Parathyroid adenoma (tissue), 2 donors: ENCODE measurements at regions not wholly inside any gene's neighbourhood (a gene's known extent, or its start where the extent isn't known, plus 50 kb on each side); places are given as distances from the start of the nearest gene placed in this dataset.
"Not testable (repeated sequence)": the region's sequence is repeated elsewhere in the genome, so short reads cannot be mapped to it uniquely, and the experiment has no call there.

Source experiments
- H2AFZ ChIP-seq: fragments of 300-600 bp; sonication (generic); one replicate; pipeline ENCODE4 v1.7.0; 2017; ENCODE audit warnings: antibody characterized with exemption, mild to moderate bottlenecking
- H3K27ac ChIP-seq: fragments of 300-600 bp; sonication (generic); one replicate; pipeline ENCODE4 v1.7.0; 2017
- H3K27me3 ChIP-seq: fragments of 300-600 bp; sonication (generic); one replicate; pipeline ENCODE4 v1.7.0; 2017; ENCODE audit warnings: low read length; ENCODE audit not compliant: control insufficient read depth, insufficient read depth
- H3K36me3 ChIP-seq: fragments of 300-600 bp; sonication (generic); one replicate; pipeline ENCODE4 v1.7.0; 2017; ENCODE audit warnings: low read length; ENCODE audit not compliant: control insufficient read depth, insufficient read depth
- H3K4me1 ChIP-seq: fragments of 300-600 bp; sonication (generic); one replicate; pipeline ENCODE4 v1.7.0; 2017; ENCODE audit warnings: control low read depth
- H3K4me2 ChIP-seq: fragments of 300-600 bp; sonication (generic); one replicate; pipeline ENCODE4 v1.7.0; 2017; ENCODE audit warnings: low read length
- H3K4me3 ChIP-seq: fragments of 300-600 bp; sonication (generic); one replicate; pipeline ENCODE4 v1.7.0; 2017; ENCODE audit warnings: low read depth, low read length
- H3K79me2 ChIP-seq: fragments of 300-600 bp; sonication (generic); one replicate; pipeline ENCODE4 v1.7.0; 2017; ENCODE audit warnings: control low read depth
- H3K9ac ChIP-seq: fragments of 300-600 bp; sonication (generic); one replicate; pipeline ENCODE4 v1.7.0; 2017; ENCODE audit warnings: mild to moderate bottlenecking
- H3K9me3 ChIP-seq: fragments of 300-600 bp; sonication (generic); one replicate; pipeline ENCODE4 v1.7.0; 2017; ENCODE audit warnings: low read length; ENCODE audit not compliant: control insufficient read depth
- CTCF ChIP-seq: fragments of 300-600 bp; sonication (generic); IDR thresholded peaks from one replicate; pipeline ENCODE4 v1.7.0; 2017; ENCODE audit warnings: antibody characterized with exemption, mild to moderate bottlenecking
- donor health status: primary hyperparathyroidism.

GRCh38 chr11:106520146-106520912 lies 442.9 kb downstream of the AASDHPPT start:
- Histone ChIP-seq H3K4me2 (no peak overlapping the region), H3K27ac (no peak overlapping the region), H3K36me3 (no peaks in the 10 kb centered on the region), H2AFZ (no peak overlapping the region), H3K9ac (no peak overlapping the region), H3K9me3 (no peaks in the 10 kb centered on the region), H3K4me3 (no peak overlapping the region), H3K79me2 (no peaks in the 10 kb centered on the region), H3K27me3 (no peaks in the 10 kb centered on the region), H3K4me1 (no peaks in the 10 kb centered on the region)
- no peak for TF ChIP-seq CTCF

DNA sequence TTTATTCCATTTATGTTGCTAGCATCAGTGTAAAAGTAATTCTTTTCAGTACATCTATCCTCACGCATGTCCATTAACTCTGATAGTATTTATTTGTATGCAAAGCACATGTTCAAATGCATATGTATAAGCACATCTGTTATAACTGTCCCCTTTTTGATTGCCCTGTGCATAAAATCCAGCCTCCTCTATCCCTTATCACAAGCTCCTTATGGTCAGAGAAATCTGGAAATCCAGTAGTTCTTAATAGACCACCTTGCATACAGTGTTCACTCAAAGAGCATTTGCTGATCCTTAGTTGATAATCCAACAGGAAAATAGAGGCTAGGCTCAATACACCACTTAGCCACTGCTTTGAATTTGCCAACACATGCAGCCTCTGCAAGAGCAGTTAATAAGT lies 443.5 kb downstream of the AASDHPPT start:
- no peak for TF ChIP-seq CTCF
- Histone ChIP-seq H2AFZ (no peak overlapping the region), H3K4me3 (no peak overlapping the region), H3K9me3 (no peaks in the 10 kb centered on the region), H3K79me2 (no peaks in the 10 kb centered on the region), H3K36me3 (no peaks in the 10 kb centered on the region), H3K27ac (no peak overlapping the region), H3K4me2 (no peak overlapping the region), H3K27me3 (no peaks in the 10 kb centered on the region), H3K4me1 (no peaks in the 10 kb centered on the region), H3K9ac (no peak overlapping the region)

DNA sequence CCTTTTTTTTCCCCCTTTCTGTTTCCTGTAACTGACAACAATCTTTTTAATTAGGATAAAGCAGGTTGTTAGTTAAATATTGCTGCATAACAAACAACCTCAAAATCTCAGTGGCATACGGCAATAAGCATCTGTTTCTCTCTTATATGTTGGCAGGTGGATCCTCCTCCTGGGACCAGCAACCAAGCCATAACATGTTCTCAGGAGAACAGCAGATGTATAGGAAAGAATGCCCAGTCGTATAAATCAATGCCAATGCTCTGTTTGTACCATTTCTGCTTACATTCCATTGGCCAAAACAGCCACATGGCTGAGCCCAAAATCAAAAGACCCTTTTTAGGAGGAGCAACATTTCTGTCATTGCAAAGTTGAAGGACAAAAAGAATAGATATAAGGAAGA lies 445.7 kb downstream of the AASDHPPT start:
- no peaks in the 10 kb centered on the region for H3K27me3 ChIP-seq
- no peaks in the 10 kb centered on the region for H3K4me1 ChIP-seq
- no peak overlapping the region for H3K4me3 ChIP-seq
- H3K36me3 ChIP-seq, result no peaks in the 10 kb centered on the region
- no peaks in the 10 kb centered on the region for H3K79me2 ChIP-seq
- H3K9me3 ChIP-seq, result no peaks in the 10 kb centered on the region
- no peak overlapping the region for H2AFZ ChIP-seq
- H3K27ac ChIP-seq, result no peak overlapping the region
- no peak overlapping the region for H3K9ac ChIP-seq
- H3K4me2 ChIP-seq, result no peak overlapping the region
- TF ChIP-seq CTCF, result no peak

DNA sequence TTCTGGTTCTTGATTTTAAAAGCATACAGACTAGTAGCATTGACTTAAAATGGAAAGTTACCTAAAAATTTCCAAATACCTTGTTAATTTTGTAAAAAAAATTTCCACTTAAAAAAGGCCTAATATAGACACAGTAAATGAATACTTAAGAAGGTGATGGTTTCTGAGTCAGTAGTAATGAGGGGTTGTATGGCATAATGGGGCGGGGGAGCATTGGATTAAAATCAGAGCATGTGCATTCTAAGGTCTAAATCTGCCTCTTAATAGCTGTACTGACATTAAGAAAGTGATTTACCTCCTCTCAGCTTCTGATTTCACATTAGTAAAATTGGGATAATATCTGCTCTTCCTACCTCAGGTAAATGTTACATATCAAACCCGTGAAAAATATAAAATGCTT lies 446.5 kb downstream of the AASDHPPT start:
- H3K4me1 ChIP-seq, result no peaks in the 10 kb centered on the region
- no peak overlapping the region for H3K27ac ChIP-seq
- H3K79me2 ChIP-seq, result no peaks in the 10 kb centered on the region
- no peak overlapping the region for H3K9ac ChIP-seq
- H3K36me3 ChIP-seq, result no peaks in the 10 kb centered on the region
- H3K9me3 ChIP-seq, result no peaks in the 10 kb centered on the region
- no peak for TF ChIP-seq CTCF
- no peaks in the 10 kb centered on the region for H3K27me3 ChIP-seq
- no peak overlapping the region for H2AFZ ChIP-seq
- no peak overlapping the region for H3K4me2 ChIP-seq
- H3K4me3 ChIP-seq, result no peak overlapping the region

GRCh38 chr11:106524436-106524835 lies 447.0 kb downstream of the AASDHPPT start:
- H3K27ac ChIP-seq, result no peak overlapping the region
- H3K36me3 ChIP-seq, result no peaks in the 10 kb centered on the region
- no peak overlapping the region for H3K9ac ChIP-seq
- no peak overlapping the region for H3K4me2 ChIP-seq
- no peaks in the 10 kb centered on the region for H3K79me2 ChIP-seq
- H3K4me3 ChIP-seq, result no peak overlapping the region
- no peaks in the 10 kb centered on the region for H3K27me3 ChIP-seq
- H2AFZ ChIP-seq, result no peak overlapping the region
- TF ChIP-seq CTCF, result no peak
- no peaks in the 10 kb centered on the region for H3K4me1 ChIP-seq
- H3K9me3 ChIP-seq, result no peaks in the 10 kb centered on the region

GRCh38 chr11:106531648-106532047 lies 454.2 kb downstream of the AASDHPPT start:
- not testable (repeated sequence) for H3K4me1 ChIP-seq, H3K9ac ChIP-seq, H3K79me2 ChIP-seq, H3K36me3 ChIP-seq, H2AFZ ChIP-seq, H3K4me2 ChIP-seq, H3K9me3 ChIP-seq, H3K4me3 ChIP-seq, H3K27ac ChIP-seq, H3K27me3 ChIP-seq
